GM12878 (cell line): ENCODE measurements at regions not wholly inside any gene's neighbourhood (a gene's known extent, or its start where the extent isn't known, plus 50 kb on each side); places are given as distances from the start of the nearest gene placed in this dataset.

Source experiments
- ATAC-seq: fragments of 200-7000 bp; cut with Tn5 transposase; 3 replicates; pipeline ENCODE4 v1.9.1; 2020; ENCODE audit warnings: mild to moderate bottlenecking, moderate library complexity
- BruUV-seq: library from RNA; stranded (reverse); fragments of 400-500 nt; replicated peaks from 2 replicates; lab custom pipeline; 2021; lab: Mats Ljungman, UMichigan
- CTCF ChIA-PET: fragments of 300-600 bp; sonication (Branson Sonifier 250); formaldehyde crosslinking; extraction: SDS; loops from one replicate; lab custom pipeline; 2021; ENCODE audit warnings: inconsistent platforms; lab: Yijun Ruan, JAX
- POLR2A ChIA-PET: fragments of 350-600 bp; formaldehyde crosslinking; extraction: SDS; loops from one replicate; lab custom pipeline; 2021; ENCODE audit warnings: inconsistent platforms; lab: Charles Lee
- RAD21 ChIA-PET: fragments of 300-600 bp; sonication (Branson Sonifier 250); formaldehyde crosslinking; loops from one replicate; lab custom pipeline; 2023; ENCODE audit warnings: antibody characterized with exemption; ENCODE audit not compliant: unreplicated experiment; lab: Charles Lee
- SMC1A ChIA-PET: fragments of 300-600 bp; sonication (Branson Sonifier 250); formaldehyde crosslinking; loops from one replicate; lab custom pipeline; 2023; ENCODE audit not compliant: unreplicated experiment, uncharacterized antibody; lab: Charles Lee
- DNase-seq: peaks from one replicate; pipeline ENCODE4 v3.0.0-alpha.2; 2011; ENCODE audit warnings: low read depth, low spot score
- FAIRE-seq: peaks from 3 replicates; lab custom pipeline; 2011; peaks lifted over from hg19 to GRCh38; lab: Jason Lieb, UNC
- H2AFZ ChIP-seq: 2 replicates; pipeline ENCODE4 v1.6.0; 2011; ENCODE audit warnings: low read depth, low read length, control low read depth; ENCODE audit not compliant: control insufficient read depth
- H3K27ac ChIP-seq: 2 replicates; pipeline ENCODE4 v1.5.1; 2011; ENCODE audit warnings: control low read depth; ENCODE audit not compliant: control insufficient read depth, insufficient read depth
- H3K27me3 ChIP-seq, 2 experiments: replicated peaks in 1 of 2; 2 replicates each; pipeline versions ENCODE4 v1.6.0 to v1.6.1; 2011; ENCODE audit warnings: low read length in 1 of 2; ENCODE audit not compliant: control insufficient read depth in 2 of 2, insufficient read depth in 2 of 2
- H3K36me3 ChIP-seq, 2 experiments: 2 replicates each; pipeline ENCODE4 v1.5.1; 2011; ENCODE audit warnings: low read length in 1 of 2; ENCODE audit not compliant: control insufficient read depth in 2 of 2, insufficient read depth in 2 of 2
- H3K4me1 ChIP-seq: 2 replicates; pipeline ENCODE4 v1.6.1; 2011; ENCODE audit warnings: mild to moderate bottlenecking, low read length, moderate library complexity, mixed read lengths; ENCODE audit not compliant: control insufficient read depth, insufficient read depth
- H3K4me2 ChIP-seq: 2 replicates; pipeline ENCODE4 v1.6.0; 2011; ENCODE audit warnings: control low read depth; ENCODE audit not compliant: control insufficient read depth, insufficient read depth
- H3K4me3 ChIP-seq: fragments of 200-600 bp; sonication (generic); 2 replicates; pipeline ENCODE4 v1.5.1; 2016
- H3K79me2 ChIP-seq: 2 replicates; pipeline ENCODE4 v1.6.0; 2011; ENCODE audit warnings: low read length; ENCODE audit not compliant: control insufficient read depth, insufficient read depth
- H3K9ac ChIP-seq: 2 replicates; pipeline ENCODE4 v1.8.0; 2011; ENCODE audit warnings: low read length, control low read depth, mixed read lengths; ENCODE audit not compliant: control insufficient read depth, insufficient read depth
- H3K9me3 ChIP-seq: replicated peaks from 3 replicates; pipeline ENCODE4 v1.5.1; 2011; ENCODE audit warnings: mild to moderate bottlenecking, low read length; ENCODE audit not compliant: control insufficient read depth, insufficient read depth
- H4K20me1 ChIP-seq: 2 replicates; pipeline ENCODE4 v1.6.0; 2011; ENCODE audit not compliant: control insufficient read depth, insufficient read depth
- CHD1 ChIP-seq: IDR thresholded peaks from 2 replicates; pipeline ENCODE4 v1.6.1; 2012; ENCODE audit warnings: low read depth, low read length, improper control_type of control experiment
- FOXK2 ChIP-seq: fragments of 450-650 bp; IDR thresholded peaks from 2 replicates; pipeline ENCODE4 v1.6.1; 2017; ENCODE audit warnings: mild to moderate bottlenecking, moderate library complexity
- GATAD2B ChIP-seq: fragments of 450-650 bp; conservative IDR thresholded peaks from 2 replicates; pipeline ENCODE4 v1.6.1; 2017; ENCODE audit warnings: low read depth, mild to moderate bottlenecking, moderate library complexity
- HDGF ChIP-seq: fragments of 450-650 bp; IDR thresholded peaks from 2 replicates; pipeline ENCODE4 v1.6.1; 2016; ENCODE audit warnings: antibody characterized with exemption
- MAX ChIP-seq: IDR thresholded peaks from 2 replicates; pipeline ENCODE4 v1.6.1; 2012; ENCODE audit warnings: low read depth, low read length, improper control_type of control experiment
- NR2C2 ChIP-seq: IDR thresholded peaks from 2 replicates; pipeline ENCODE4 v1.6.1; 2011; ENCODE audit warnings: borderline replicate concordance, low read depth; ENCODE audit not compliant: control insufficient read depth, insufficient read length
- NRF1 ChIP-seq: conservative IDR thresholded peaks from 2 replicates; pipeline ENCODE4 v1.6.1; 2011; ENCODE audit warnings: mild to moderate bottlenecking, low read depth, low read length, improper control_type of control experiment
- SIX5 ChIP-seq: IDR thresholded peaks from 2 replicates; pipeline ENCODE4 v1.6.1; 2011; ENCODE audit warnings: mild to moderate bottlenecking, low read depth, low read length, moderate library complexity; ENCODE audit not compliant: severe bottlenecking
- SPI1 ChIP-seq: IDR thresholded peaks from 2 replicates; pipeline ENCODE4 v1.6.1; 2011; ENCODE audit warnings: low read depth, mild to moderate bottlenecking, low read length, moderate library complexity, borderline replicate concordance; ENCODE audit not compliant: insufficient read depth
- STAT3 ChIP-seq: IDR thresholded peaks from 2 replicates; pipeline ENCODE4 v1.6.1; 2011; ENCODE audit warnings: low read depth, low read length, improper control_type of control experiment
- TAF1 ChIP-seq: IDR thresholded peaks from 2 replicates; pipeline ENCODE4 v1.6.1; 2011; ENCODE audit warnings: mild to moderate bottlenecking, low read depth, low read length, borderline replicate concordance
- TARDBP ChIP-seq: IDR thresholded peaks from 2 replicates; pipeline ENCODE4 v1.6.1; 2016; ENCODE audit warnings: borderline replicate concordance
- WGBS: methylation state at CpG from one replicate; pipeline ENCODE4 v1.1.6; 2016; ENCODE audit warnings: low lambda C conversion rate; ENCODE audit not compliant: insufficient replicate concordance, insufficient coverage; ENCODE audit errors: missing lambda C conversion rate; 5-methylcytosine and 5-hydroxymethylcytosine counted together
- in situ Hi-C: fragments of 300-500 bp; cut with MboI; formaldehyde crosslinking; loops from 9 replicates; pipeline ENCODE4 v1.14.3; 2018; ENCODE audit warnings: mixed read lengths
- intact Hi-C: fragments of 100-400 bp; cut with micrococcal nuclease; formaldehyde crosslinking; loops from one replicate; pipeline ENCODE4 v1.14.2; 2022; ENCODE audit not compliant: unreplicated experiment
- TF ChIP-seq, protein P1 (sequence below): IDR thresholded peaks from 2 replicates; pipeline ENCODE4 v1.6.1; 2011; ENCODE audit warnings: low read depth, low read length, improper control_type of control experiment, borderline replicate concordance
- TF ChIP-seq, protein P2 (sequence below): fragments of 450-650 bp; IDR thresholded peaks from 2 replicates; pipeline ENCODE4 v1.6.1; 2016; ENCODE audit warnings: mild to moderate bottlenecking
- TF ChIP-seq, protein P3 (sequence below): fragments of 450-650 bp; IDR thresholded peaks from 2 replicates; pipeline ENCODE4 v1.6.1; 2017; ENCODE audit warnings: antibody characterized with exemption, mild to moderate bottlenecking, moderate library complexity

GRCh38 chr5:16987776-16988175 is 51.7 kb upstream of the MYO10 start:
- H3K4me1 ChIP-seq = no peaks in the 10 kb centered on the region
- no peak overlapping the region for H3K27ac ChIP-seq
- ChIA-PET SMC1A (no interaction called here), CTCF (no interaction called here), RAD21 (no interaction called here), POLR2A (no interaction called here)
- ATAC-seq (no peak), FAIRE-seq (no peak), DNase-seq (no peak)
- intact Hi-C loops (no loop called here), in situ Hi-C loops (no loop called here)
- H3K27me3 ChIP-seq = no peaks in the 10 kb centered on the region
- WGBS = 0% methylated on average over 1 of the region's 1 CpG
- H3K4me3 ChIP-seq = no peak overlapping the region
- no peak overlapping the region for H2AFZ ChIP-seq
- no peak overlapping the region for H3K4me2 ChIP-seq
- TF ChIP-seq STAT3 (no peak), TARDBP (no peak), TAF1 (no peak), CHD1 (no peak), FOXK2 (no peak), NRF1 (no peak), MAX (no peak), SIX5 (no peak), GATAD2B (no peak), HDGF (no peak), NR2C2 (no peak), SPI1 (no peak)
- TF ChIP-seq, protein P1, sequence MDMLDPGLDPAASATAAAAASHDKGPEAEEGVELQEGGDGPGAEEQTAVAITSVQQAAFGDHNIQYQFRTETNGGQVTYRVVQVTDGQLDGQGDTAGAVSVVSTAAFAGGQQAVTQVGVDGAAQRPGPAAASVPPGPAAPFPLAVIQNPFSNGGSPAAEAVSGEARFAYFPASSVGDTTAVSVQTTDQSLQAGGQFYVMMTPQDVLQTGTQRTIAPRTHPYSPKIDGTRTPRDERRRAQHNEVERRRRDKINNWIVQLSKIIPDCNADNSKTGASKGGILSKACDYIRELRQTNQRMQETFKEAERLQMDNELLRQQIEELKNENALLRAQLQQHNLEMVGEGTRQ = no peak
- TF ChIP-seq, protein P2, sequence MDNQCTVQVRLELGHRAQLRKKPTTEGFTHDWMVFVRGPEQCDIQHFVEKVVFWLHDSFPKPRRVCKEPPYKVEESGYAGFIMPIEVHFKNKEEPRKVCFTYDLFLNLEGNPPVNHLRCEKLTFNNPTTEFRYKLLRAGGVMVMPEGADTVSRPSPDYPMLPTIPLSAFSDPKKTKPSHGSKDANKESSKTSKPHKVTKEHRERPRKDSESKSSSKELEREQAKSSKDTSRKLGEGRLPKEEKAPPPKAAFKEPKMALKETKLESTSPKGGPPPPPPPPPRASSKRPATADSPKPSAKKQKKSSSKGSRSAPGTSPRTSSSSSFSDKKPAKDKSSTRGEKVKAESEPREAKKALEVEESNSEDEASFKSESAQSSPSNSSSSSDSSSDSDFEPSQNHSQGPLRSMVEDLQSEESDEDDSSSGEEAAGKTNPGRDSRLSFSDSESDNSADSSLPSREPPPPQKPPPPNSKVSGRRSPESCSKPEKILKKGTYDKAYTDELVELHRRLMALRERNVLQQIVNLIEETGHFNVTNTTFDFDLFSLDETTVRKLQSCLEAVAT = no peak
- TF ChIP-seq, protein P3, sequence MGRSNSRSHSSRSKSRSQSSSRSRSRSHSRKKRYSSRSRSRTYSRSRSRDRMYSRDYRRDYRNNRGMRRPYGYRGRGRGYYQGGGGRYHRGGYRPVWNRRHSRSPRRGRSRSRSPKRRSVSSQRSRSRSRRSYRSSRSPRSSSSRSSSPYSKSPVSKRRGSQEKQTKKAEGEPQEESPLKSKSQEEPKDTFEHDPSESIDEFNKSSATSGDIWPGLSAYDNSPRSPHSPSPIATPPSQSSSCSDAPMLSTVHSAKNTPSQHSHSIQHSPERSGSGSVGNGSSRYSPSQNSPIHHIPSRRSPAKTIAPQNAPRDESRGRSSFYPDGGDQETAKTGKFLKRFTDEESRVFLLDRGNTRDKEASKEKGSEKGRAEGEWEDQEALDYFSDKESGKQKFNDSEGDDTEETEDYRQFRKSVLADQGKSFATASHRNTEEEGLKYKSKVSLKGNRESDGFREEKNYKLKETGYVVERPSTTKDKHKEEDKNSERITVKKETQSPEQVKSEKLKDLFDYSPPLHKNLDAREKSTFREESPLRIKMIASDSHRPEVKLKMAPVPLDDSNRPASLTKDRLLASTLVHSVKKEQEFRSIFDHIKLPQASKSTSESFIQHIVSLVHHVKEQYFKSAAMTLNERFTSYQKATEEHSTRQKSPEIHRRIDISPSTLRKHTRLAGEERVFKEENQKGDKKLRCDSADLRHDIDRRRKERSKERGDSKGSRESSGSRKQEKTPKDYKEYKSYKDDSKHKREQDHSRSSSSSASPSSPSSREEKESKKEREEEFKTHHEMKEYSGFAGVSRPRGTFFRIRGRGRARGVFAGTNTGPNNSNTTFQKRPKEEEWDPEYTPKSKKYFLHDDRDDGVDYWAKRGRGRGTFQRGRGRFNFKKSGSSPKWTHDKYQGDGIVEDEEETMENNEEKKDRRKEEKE = no peak
- H3K9me3 ChIP-seq = no peaks in the 10 kb centered on the region; the same call in 2 of the 3 replicates
- BruUV-seq = no TSS peak
- H3K9ac ChIP-seq = no peak overlapping the region
- no peaks in the 10 kb centered on the region for H4K20me1 ChIP-seq
- H3K79me2 ChIP-seq = no peaks in the 10 kb centered on the region
- no peaks in the 10 kb centered on the region for H3K36me3 ChIP-seq
